ENCODE measurements at regions not wholly inside any gene's neighbourhood (a gene's known extent, or its start where the extent isn't known, plus 50 kb on each side); places are given as distances from the start of the nearest gene placed in this dataset.

GRCh38 chr7:95693551-95694333, 78.6 kb upstream of the DYNC1I1 start:
- no peak for TF ChIP-seq CTCF (IDR thresholded peaks at IDR 0.05)
- no peak for TF ChIP-seq POLR2A (IDR thresholded peaks at IDR 0.05)
